Heart right ventricle (tissue), 16 donors: ENCODE measurements at regions not wholly inside any gene's neighbourhood (a gene's known extent, or its start where the extent isn't known, plus 50 kb on each side); places are given as distances from the start of the nearest gene placed in this dataset.

Experiments
- ATAC-seq, 8 donors: fragments of 200-7000 bp; cut with Tn5 transposase; one replicate each; pipeline ENCODE4 v1.9.1; 2020; ENCODE audit warnings: mild to moderate bottlenecking in 8 of 8, moderate library complexity in 8 of 8, moderate number of reproducible peaks in 1 of 8
- DNase-seq, 2 donors: peaks; one replicate each; pipeline ENCODE4 v3.0.0-alpha.2; 2020
- H3K27ac ChIP-seq, 10 donors: fragments of 200-600 bp; sonication (generic) in 2 of 10; one replicate each; pipeline versions ENCODE4 v1.5.0 to v1.8.0; 2020 to 2022; ENCODE audit warnings: mild to moderate bottlenecking in 3 of 10
- H3K27me3 ChIP-seq, 7 donors: fragments of 200-600 bp; one replicate each; pipeline ENCODE4 v1.8.0; 2021 to 2022; ENCODE audit warnings: mild to moderate bottlenecking in 2 of 7
- H3K36me3 ChIP-seq, 9 donors: fragments of 200-600 bp; sonication (generic) in 1 of 9; one replicate each; pipeline versions ENCODE4 v1.5.0 to v1.8.0; 2020 to 2022; ENCODE audit warnings: mild to moderate bottlenecking in 2 of 9
- H3K4me1 ChIP-seq, 9 donors: fragments of 200-600 bp; sonication (generic) in 1 of 9; one replicate each; pipeline versions ENCODE4 v1.5.0 to v1.8.0; 2020 to 2022; ENCODE audit warnings: mild to moderate bottlenecking in 4 of 9
- H3K4me3 ChIP-seq, 10 donors: fragments of 200-600 bp; sonication (generic) in 2 of 10; one replicate each; pipeline versions ENCODE4 v1.5.0 to v1.8.0; 2020 to 2022; ENCODE audit warnings: mild to moderate bottlenecking in 7 of 10, moderate library complexity in 2 of 10
- H3K9me3 ChIP-seq, 11 donors: fragments of 200-600 bp in 10 of 11; sonication (generic) in 2 of 11; one replicate each; pipeline versions ENCODE4 v1.5.0 to v1.8.0; 2013 to 2022; ENCODE audit warnings: mild to moderate bottlenecking in 2 of 11, control low read depth in 1 of 11, moderate library complexity in 1 of 11
- CTCF ChIP-seq, 9 donors: fragments of 200-600 bp; sonication (generic) in 2 of 9; IDR thresholded peaks; one replicate each; pipeline versions ENCODE4 v1.5.0 to v1.8.0; 2021 to 2022; ENCODE audit warnings: antibody characterized with exemption in 9 of 9, mild to moderate bottlenecking in 5 of 9, moderate library complexity in 1 of 9
- WGBS, 2 donors: extraction: QIAGEN DNeasy Blood & Tissue Kit; methylation state at CpG; one replicate each; pipeline ENCODE4 v1.1.7; 2013; ENCODE audit warnings: inconsistent platforms in 1 of 2; 5-methylcytosine and 5-hydroxymethylcytosine counted together
- intact Hi-C, 10 donors: fragments of 100-400 bp; cut with DNase I; formaldehyde crosslinking; loops; one replicate each; pipeline versions ENCODE4 v1.11.1 to v1.14.2; 2022
- donor health status: Arrhythmogenic right ventricular cardiomyopathy.
- donor health status: ischemic (EF 13 %, LVEDD 7.1; RV severe dilation, severe dysfunction).
- donor health status: healthy with polysubstance abuse.
- donor health status: DM: no; HTN: yes; CAD: no.
- donor health status: DM: no; HTN: no; CAD: no.
- donor health status: ischemic (EF 25% LVEDD 6.9; RV normal size, moderate dysfunction).
- donor health status: ischemic (EF 25% LVEDD 5.7; RV mildly dilated, moderate dysfunction).
- donor health status: healthy.
- donor health status: DM: yes; HTN: yes; CAD: no.
- donor health status: Ischemic cardiomyopathy.
- donor health status: ischemic (EF 35%, LVEDD 5.7; RV mildly dilated, moderate dysfunction).
- donor health status: nonischemic (EF 11% LVEDD 7.7; RV severe dilation, severe dysfunction).
- donor health status: DM: yes; HTN: yes; CAD: no.
- donor health status: PGD.
- donor health status: ischemic (EF 29% LVEDD 5.4; RV normal size, mild dysfunction).
- donor health status: nonischemic (EF 23%, LVEDD 6.1; RV moderate dilation, normal function).

GRCh38 chr1:239909898-239910297, 181.8 kb upstream of the FMN2 start:
- H3K4me3 ChIP-seq, result no peak overlapping the region
- intact Hi-C loops, result no loop called here
- H3K27me3 ChIP-seq, result peaks cover 0 to 9% (median 0%) of the 10 kb centered on the region in 7 donors
- 77 to 81% methylated on average over 10 of the region's 10 CpGs for WGBS, 2 donors
- H3K4me1 ChIP-seq, result peaks cover 0 to 4% (median 0%) of the 10 kb centered on the region in 9 donors
- H3K27ac ChIP-seq, result no peak overlapping the region
- no peaks in the 10 kb centered on the region for H3K9me3 ChIP-seq
- ATAC-seq, result no peak
- no peaks in the 10 kb centered on the region for H3K36me3 ChIP-seq
- no peak for DNase-seq
- TF ChIP-seq CTCF (IDR thresholded peaks at IDR 0.05), result no peak

GRCh38 chr1:239912471-239912870, 179.2 kb upstream of the FMN2 start:
- no peak for TF ChIP-seq CTCF (IDR thresholded peaks at IDR 0.05)
- Histone ChIP-seq H3K27ac (no peak overlapping the region), H3K4me1 (peaks cover 0 to 4% (median 0%) of the 10 kb centered on the region in 9 donors), H3K4me3 (no peak overlapping the region), H3K9me3 (no peaks in the 10 kb centered on the region), H3K36me3 (no peaks in the 10 kb centered on the region), H3K27me3 (peaks cover 0 to 17% (median 0%) of the 10 kb centered on the region in 7 donors)
- 63 to 72% methylated on average over 6 of the region's 6 CpGs for WGBS, 2 donors
- no peak for DNase-seq
- intact Hi-C loops, result no loop called here
- no peak for ATAC-seq

GRCh38 chr1:239913141-239913585, 178.5 kb upstream of the FMN2 start:
- TF ChIP-seq CTCF (IDR thresholded peaks at IDR 0.05), result no peak
- ATAC-seq (no peak), DNase-seq (no peak)
- Histone ChIP-seq H3K36me3 (no peaks in the 10 kb centered on the region), H3K27ac (no peak overlapping the region), H3K9me3 (no peaks in the 10 kb centered on the region), H3K4me3 (no peak overlapping the region), H3K27me3 (peaks cover 0 to 17% (median 0%) of the 10 kb centered on the region in 7 donors), H3K4me1 (peaks cover 0 to 4% (median 0%) of the 10 kb centered on the region in 9 donors)
- intact Hi-C loops, result no loop called here
- WGBS, 2 donors, result 79 to 84% methylated on average over 4 of the region's 4 CpGs

GRCh38 chr1:239914751-239915231, 176.9 kb upstream of the FMN2 start:
- Histone ChIP-seq H3K27ac (no peak overlapping the region), H3K9me3 (no peaks in the 10 kb centered on the region)
- no peak for ATAC-seq

More at GRCh38 chr1:239914751-239915231, 176.9 kb upstream of the FMN2 start:
- WGBS, 2 donors, result 39 to 52% methylated on average over 5 of the region's 5 CpGs
- DNase-seq, result no peak
- TF ChIP-seq CTCF (IDR thresholded peaks at IDR 0.05), result no peak
- peaks cover 0 to 4% (median 0%) of the 10 kb centered on the region in 9 donors for H3K4me1 ChIP-seq
- intact Hi-C loops, result no loop called here
- no peaks in the 10 kb centered on the region for H3K36me3 ChIP-seq
- H3K27me3 ChIP-seq, result peaks cover 0 to 26% (median 0%) of the 10 kb centered on the region in 7 donors
- no peak overlapping the region for H3K4me3 ChIP-seq
